Esophagus muscularis mucosa (tissue), 4 donors: ENCODE measurements at regions not wholly inside any gene's neighbourhood (a gene's known extent, or its start where the extent isn't known, plus 50 kb on each side); places are given as distances from the start of the nearest gene placed in this dataset.

Source experiments
- CTCF ChIP-seq, 3 experiments: fragments of 200-600 bp in 2 of 3; fragments of 450-650 bp in 1 of 3; sonication (generic) in 2 of 3; IDR thresholded peaks; one replicate each; pipeline ENCODE4 v1.5.1; 2017 to 2019; ENCODE audit warnings: antibody characterized with exemption in 3 of 3, mild to moderate bottlenecking in 2 of 3, moderate library complexity in 1 of 3
- EP300 ChIP-seq: sonication (generic); formaldehyde crosslinking; IDR thresholded peaks from one replicate; pipeline ENCODE4 v1.6.1; 2017; ENCODE audit warnings: antibody characterized with exemption
- POLR2A ChIP-seq: fragments of 450-650 bp; IDR thresholded peaks from one replicate; pipeline ENCODE4 v1.6.1; 2017; ENCODE audit warnings: antibody characterized with exemption, moderate library complexity, mild to moderate bottlenecking, low read depth

GRCh38 chr10:64211466-64211865 is 690.3 kb downstream of the REEP3 start:
- TF ChIP-seq POLR2A (no peak), CTCF (IDR thresholded peaks at IDR 0.05) (no peak), EP300 (no peak)
